SH-SY5Y (cell line): ENCODE measurements at regions not wholly inside any gene's neighbourhood (a gene's known extent, or its start where the extent isn't known, plus 50 kb on each side); places are given as distances from the start of the nearest gene placed in this dataset.

Experiments used
- GATA2 ChIP-seq: IDR thresholded peaks from 2 replicates; pipeline ENCODE4 v1.6.1; 2011; ENCODE audit warnings: mild to moderate bottlenecking, low read depth, low read length
- GATA3 ChIP-seq: IDR thresholded peaks from 2 replicates; pipeline ENCODE4 v1.6.1; 2011; ENCODE audit warnings: low read depth, mild to moderate bottlenecking, low read length, moderate library complexity

- TF ChIP-seq GATA3 (no peak), GATA2 (no peak)
Observed at GRCh38 chr7:81064426-81064825, 145.6 kb upstream of the SEMA3C start.
